ENCODE measurements at regions not wholly inside any gene's neighbourhood (a gene's known extent, or its start where the extent isn't known, plus 50 kb on each side); places are given as distances from the start of the nearest gene placed in this dataset.

- WGBS = 62% methylated on average over 2 of the region's 2 CpGs
- no peak for DNase-seq (ENCODE audit: low spot score)
Measured at GRCh38 chr14:55834390-55834789, 254.4 kb downstream of the KTN1 start.

More at GRCh38 chr14:55834390-55834789, 254.4 kb downstream of the KTN1 start:
- Histone ChIP-seq H3K36me3 (ENCODE audit: control insufficient read depth in 4 of 4, insufficient read depth in 3 of 4, low read depth in 1 of 4, low read length in 3 of 4) (no peaks in the 10 kb centered on the region), H3K9ac (ENCODE audit: low read depth in 1 of 2, low read length in 2 of 2) (no peak overlapping the region), H3K27me3 (ENCODE audit: control insufficient read depth in 4 of 4, insufficient read depth in 4 of 4, low read length in 3 of 4) (no peaks in the 10 kb centered on the region), H3K4me3 (ENCODE audit: low read depth in 1 of 3, low read length in 3 of 3) (no peak overlapping the region), H3K27ac (ENCODE audit: low read depth in 1 of 2, low read length in 2 of 2) (no peak overlapping the region), H3K4me1 (ENCODE audit: control insufficient read depth in 4 of 4, insufficient read depth in 4 of 4, low read length in 3 of 4) (no peaks in the 10 kb centered on the region), H3K9me3 (ENCODE audit: control insufficient read depth in 4 of 4, low read length in 3 of 4) (peaks cover 0 to under 1% (median 0%) of the 10 kb centered on the region in 4 donors)
- TF ChIP-seq HNF4G (IDR thresholded peaks at IDR 0.05) (no peak), CTCF (IDR thresholded peaks at IDR 0.05; ENCODE audit: low read depth, low read length, missing input control) (no peak), HNF4A (conservative IDR thresholded peaks at IDR 0.05) (no peak), FOXA1 (IDR thresholded peaks at IDR 0.05) (no peak), FOXA2 (IDR thresholded peaks at IDR 0.05) (no peak), REST (IDR thresholded peaks at IDR 0.05) (no peak), YY1 (IDR thresholded peaks at IDR 0.05) (no peak), ATF3 (IDR thresholded peaks at IDR 0.05) (no peak), MAX (IDR thresholded peaks at IDR 0.05) (no peak), NR2F2 (IDR thresholded peaks at IDR 0.05) (no peak), JUND (IDR thresholded peaks at IDR 0.05) (no peak), GABPA (IDR thresholded peaks at IDR 0.05 in 1 of 2, conservative IDR thresholded peaks at IDR 0.05 in 1 of 2) (no peak), RAD21 (IDR thresholded peaks at IDR 0.05) (no peak), SP1 (IDR thresholded peaks at IDR 0.05) (no peak), ZBTB33 (IDR thresholded peaks at IDR 0.05) (no peak), RXRA (IDR thresholded peaks at IDR 0.05) (no peak), TAF1 (conservative IDR thresholded peaks at IDR 0.05) (no peak), EGR1 (IDR thresholded peaks at IDR 0.05; ENCODE audit: low read depth in 2 of 2) (no peak)

Measured in liver (tissue), 8 donors.